IMR-90 (cell line): ENCODE measurements at regions not wholly inside any gene's neighbourhood (a gene's known extent, or its start where the extent isn't known, plus 50 kb on each side); places are given as distances from the start of the nearest gene placed in this dataset.

ENCODE experiments used
- ATAC-seq: fragments of 200-7000 bp; cut with Tn5 transposase; 2 replicates; pipeline ENCODE4 v1.9.1; 2020; ENCODE audit warnings: low read depth, mild to moderate bottlenecking, moderate library complexity
- BruUV-seq: library from RNA; stranded (reverse); fragments of 400-500 nt; replicated peaks from 2 replicates; lab custom pipeline; 2021; lab: Mats Ljungman, UMichigan
- CTCF ChIA-PET: fragments of 300-600 bp; formaldehyde crosslinking; extraction: SDS; loops from one replicate; lab custom pipeline; 2021; ENCODE audit warnings: antibody characterized with exemption; lab: Yijun Ruan, JAX
- POLR2A ChIA-PET: fragments of 300-600 bp; sonication (Branson Sonifier 250); formaldehyde crosslinking; loops from one replicate; lab custom pipeline; 2022; ENCODE audit warnings: antibody characterized with exemption; ENCODE audit not compliant: unreplicated experiment; lab: Charles Lee
- DNase-seq: peaks from one replicate; pipeline ENCODE4 v3.0.0; 2013
- H2AFZ ChIP-seq: replicated peaks from 2 replicates; pipeline ENCODE3; 2013; ENCODE audit warnings: low read length, mild to moderate bottlenecking; ENCODE audit not compliant: poor library complexity
- H2AK5ac ChIP-seq: 2 replicates; pipeline ENCODE4 v1.6.1; 2013; ENCODE audit warnings: low read depth, low read length, inconsistent platforms
- H2AK9ac ChIP-seq: replicated peaks from 2 replicates; pipeline ENCODE3; 2013; ENCODE audit warnings: mild to moderate bottlenecking, low read depth, low read length, moderate library complexity; ENCODE audit not compliant: poor library complexity
- H2BK120ac ChIP-seq: 2 replicates; pipeline ENCODE4 v1.6.1; 2013; ENCODE audit warnings: low read depth, low read length, inconsistent platforms
- H2BK15ac ChIP-seq: 3 replicates; pipeline ENCODE4 v1.6.1; 2013; ENCODE audit warnings: low read depth, low read length, inconsistent platforms
- H2BK20ac ChIP-seq: 2 replicates; pipeline ENCODE4 v1.6.1; 2013; ENCODE audit warnings: low read depth, mild to moderate bottlenecking, inconsistent platforms, low read length, moderate library complexity
- H2BK5ac ChIP-seq: 2 replicates; pipeline ENCODE4 v1.6.1; 2013; ENCODE audit warnings: mild to moderate bottlenecking, low read depth, low read length, inconsistent platforms; ENCODE audit not compliant: poor library complexity, severe bottlenecking
- H3K14ac ChIP-seq: replicated peaks from 2 replicates; pipeline ENCODE4 v1.6.1; 2013; ENCODE audit warnings: low read depth, low read length, inconsistent platforms
- H3K18ac ChIP-seq: 2 replicates; pipeline ENCODE4 v1.6.1; 2013; ENCODE audit warnings: low read depth, low read length, control low read depth
- H3K23ac ChIP-seq: 2 replicates; pipeline ENCODE4 v1.6.1; 2013; ENCODE audit warnings: low read depth, low read length, inconsistent platforms
- H3K27ac ChIP-seq: 2 replicates; pipeline ENCODE4 v1.5.1; 2013; ENCODE audit warnings: mild to moderate bottlenecking, control low read depth, low read length; ENCODE audit not compliant: insufficient read depth
- H3K27me3 ChIP-seq: 2 replicates; pipeline ENCODE4 v1.6.1; 2013; ENCODE audit warnings: low read length; ENCODE audit not compliant: control insufficient read depth, insufficient read depth
- H3K36me3 ChIP-seq: 2 replicates; pipeline ENCODE4 v1.6.1; 2013; ENCODE audit warnings: low read length, mixed read lengths; ENCODE audit not compliant: control insufficient read depth, insufficient read depth
- H3K4ac ChIP-seq: 2 replicates; pipeline ENCODE4 v1.6.1; 2013; ENCODE audit warnings: low read depth, low read length, inconsistent platforms
- H3K4me1 ChIP-seq: 2 replicates; pipeline ENCODE4 v1.6.1; 2013; ENCODE audit warnings: low read length, mixed read lengths; ENCODE audit not compliant: control insufficient read depth, insufficient read depth
- H3K4me2 ChIP-seq: 2 replicates; pipeline ENCODE4 v1.6.1; 2013; ENCODE audit warnings: low read depth, mild to moderate bottlenecking, control low read depth, low read length, moderate library complexity
- H3K4me3 ChIP-seq: 2 replicates; pipeline ENCODE4 v1.5.1; 2013; ENCODE audit warnings: low read depth, mild to moderate bottlenecking, control low read depth, low read length, moderate library complexity; ENCODE audit not compliant: insufficient read depth
- H3K56ac ChIP-seq: 2 replicates; pipeline ENCODE4 v1.6.1; 2013; ENCODE audit warnings: low read length, inconsistent platforms; ENCODE audit not compliant: insufficient read depth; ENCODE audit errors: extremely low read depth
- H3K79me1 ChIP-seq, 2 experiments: 2 replicates each; pipeline ENCODE4 v1.6.1; 2013; ENCODE audit warnings: low read length in 2 of 2, inconsistent platforms in 1 of 2, low read depth in 1 of 2
- H3K9ac ChIP-seq: 2 replicates; pipeline ENCODE4 v1.6.1; 2013; ENCODE audit warnings: low read depth, low read length, control low read depth
- H3K9me1 ChIP-seq: 2 replicates; pipeline ENCODE4 v1.6.1; 2013; ENCODE audit warnings: low read length, inconsistent platforms; ENCODE audit not compliant: insufficient read depth
- H3K9me3 ChIP-seq: 2 replicates; pipeline ENCODE4 v1.6.1; 2013; ENCODE audit warnings: low read length; ENCODE audit not compliant: control insufficient read depth, insufficient read depth
- H4K20me1 ChIP-seq: 2 replicates; pipeline ENCODE4 v1.6.1; 2013; ENCODE audit warnings: low read length, inconsistent platforms; ENCODE audit not compliant: insufficient read depth
- H4K5ac ChIP-seq: 2 replicates; pipeline ENCODE4 v1.6.1; 2013; ENCODE audit warnings: mild to moderate bottlenecking, low read depth, low read length, control low read depth
- H4K8ac ChIP-seq, 2 experiments: 2 replicates each; pipeline ENCODE4 v1.6.1; 2013; ENCODE audit warnings: low read depth in 2 of 2, low read length in 2 of 2, control low read depth in 1 of 2, inconsistent platforms in 1 of 2
- H4K91ac ChIP-seq: 2 replicates; pipeline ENCODE4 v1.6.1; 2013; ENCODE audit warnings: low read depth, low read length, inconsistent platforms; ENCODE audit not compliant: insufficient read depth
- BHLHE40 ChIP-seq: fragments of 150-350 bp; IDR thresholded peaks from 2 replicates; pipeline ENCODE4 v1.6.1; 2016; ENCODE audit warnings: mild to moderate bottlenecking, low read depth, low read length
- CTCF ChIP-seq: conservative IDR thresholded peaks from 2 replicates; pipeline ENCODE4 v1.5.1; 2012; ENCODE audit warnings: mild to moderate bottlenecking, low read depth, low read length, improper control_type of control experiment
- MAFK ChIP-seq: IDR thresholded peaks from 2 replicates; pipeline ENCODE4 v1.6.1; 2012; ENCODE audit warnings: low read depth, low read length, improper control_type of control experiment
- NFE2L2 ChIP-seq: fragments of 150-350 bp; IDR thresholded peaks from 2 replicates; pipeline ENCODE4 v1.6.1; 2016; ENCODE audit warnings: low read depth, mild to moderate bottlenecking, low read length
- dilution Hi-C: fragments of 300-500 bp; cut with HindIII; formaldehyde crosslinking; loops from one replicate; pipeline ENCODE4 v1.14.3; 2018; ENCODE audit warnings: low sequenced_read_pairs; ENCODE audit not compliant: unreplicated experiment
- in situ Hi-C: fragments of 300-500 bp; cut with MboI; formaldehyde crosslinking; loops from 3 replicates; pipeline ENCODE4 v1.14.3; 2019; ENCODE audit warnings: low sequenced_read_pairs, inconsistent platforms, mixed read lengths
- intact Hi-C: fragments of 100-400 bp; cut with micrococcal nuclease; formaldehyde crosslinking; loops from 2 replicates; pipeline ENCODE4 v1.10.0; 2022

GRCh38 chrX:123788744-123789143 is 55.9 kb upstream of the THOC2 start:
- in situ Hi-C loops, result no loop called here
- Histone ChIP-seq H3K23ac (no peak overlapping the region), H2AK5ac (no peak overlapping the region), H3K4ac (no peak overlapping the region), H3K4me1 (no peaks in the 10 kb centered on the region), H2BK20ac (no peak overlapping the region), H3K56ac (no peak overlapping the region), H3K27me3 (no peaks in the 10 kb centered on the region), H3K4me2 (no peak overlapping the region), H4K20me1 (no peaks in the 10 kb centered on the region), H3K27ac (no peak overlapping the region), H3K9me1 (no peaks in the 10 kb centered on the region), H2BK15ac (no peak overlapping the region), H2AFZ (no peak overlapping the region), H3K14ac (no peak overlapping the region), H3K4me3 (no peak overlapping the region), H2AK9ac (no peak overlapping the region), H2BK120ac (no peak overlapping the region), H4K5ac (no peak overlapping the region), H4K8ac (no peak overlapping the region), H4K91ac (no peak overlapping the region), H3K9ac (no peak overlapping the region), H3K18ac (no peak overlapping the region), H3K36me3 (no peaks in the 10 kb centered on the region), H3K79me1 (no peaks in the 10 kb centered on the region), H2BK5ac (no peak overlapping the region), H3K9me3 (no peaks in the 10 kb centered on the region)
- no peak for TF ChIP-seq CTCF
- no peak for TF ChIP-seq BHLHE40
- no peak for TF ChIP-seq MAFK
- no peak for TF ChIP-seq NFE2L2
- DNase-seq (no peak), ATAC-seq (no peak)
- POLR2A ChIA-PET, result no interaction called here
- CTCF ChIA-PET, result interaction anchor here (1.0 kb wide), 1 partner anchor 11 kb away, joined by 4 read pairs; no protein-coding TSS in a partner anchor
- intact Hi-C loops, result no loop called here
- BruUV-seq, result no TSS peak
- dilution Hi-C loops, result no loop called here
